ENCODE measurements at regions not wholly inside any gene's neighbourhood (a gene's known extent, or its start where the extent isn't known, plus 50 kb on each side); places are given as distances from the start of the nearest gene placed in this dataset.
"Not testable (repeated sequence)": the region's sequence is repeated elsewhere in the genome, so short reads cannot be mapped to it uniquely, and the experiment has no call there.

GRCh38 chr4:116101321-116101720 lies 984.1 kb downstream of the TRAM1L1 start:
- no peak for DNase-seq

- DNase-seq = no peak
Measured at GRCh38 chr4:116099596-116099995, 985.8 kb downstream of the TRAM1L1 start.

GRCh38 chr4:116097353-116097752 lies 983.9 kb upstream of the NDST4 start:
- DNase-seq = not testable (repeated sequence)

- no peak for DNase-seq
Measured at GRCh38 chr4:116092961-116093360, 979.5 kb upstream of the NDST4 start.

GRCh38 chr4:116088771-116089170 lies 975.4 kb upstream of the NDST4 start:
- DNase-seq = no peak

- DNase-seq = no peak
Measured at GRCh38 chr4:116082808-116083366, 969.5 kb upstream of the NDST4 start.

GRCh38 chr4:116073051-116073450 lies 959.6 kb upstream of the NDST4 start:
- no peak for DNase-seq

GRCh38 chr4:116070283-116070682 lies 956.9 kb upstream of the NDST4 start:
- DNase-seq = no peak

GRCh38 chr4:116066711-116067245 lies 953.4 kb upstream of the NDST4 start:
- no peak for DNase-seq

GRCh38 chr4:116064331-116064730 lies 950.9 kb upstream of the NDST4 start:
- no peak for DNase-seq

- no peak for DNase-seq
Measured at GRCh38 chr4:116059361-116059760, 945.9 kb upstream of the NDST4 start.

GRCh38 chr4:116058129-116058528 lies 944.7 kb upstream of the NDST4 start:
- no peak for DNase-seq

GRCh38 chr4:116055857-116056827 lies 942.7 kb upstream of the NDST4 start:
- no peak for DNase-seq

GRCh38 chr4:116027311-116027710 lies 913.9 kb upstream of the NDST4 start:
- no peak for DNase-seq

GRCh38 chr4:116024954-116025708 lies 911.7 kb upstream of the NDST4 start:
- DNase-seq = no peak

- no peak for DNase-seq
Measured at GRCh38 chr4:116023049-116023448, 909.6 kb upstream of the NDST4 start.

GRCh38 chr4:116020141-116020722 lies 906.8 kb upstream of the NDST4 start:
- DNase-seq = no peak

- no peak for DNase-seq
Measured at GRCh38 chr4:116018831-116019230, 905.4 kb upstream of the NDST4 start.

- no peak for DNase-seq
Measured at GRCh38 chr4:116016201-116016600, 902.8 kb upstream of the NDST4 start.

- no peak for DNase-seq
Measured at GRCh38 chr4:116015549-116015948, 902.1 kb upstream of the NDST4 start.

GRCh38 chr4:116015062-116015461 lies 901.6 kb upstream of the NDST4 start:
- no peak for DNase-seq

- DNase-seq = no peak
Measured at GRCh38 chr4:116010923-116011322, 897.5 kb upstream of the NDST4 start.

GRCh38 chr4:116005806-116006088 lies 892.3 kb upstream of the NDST4 start:
- DNase-seq = no peak

All from activated CD8-positive, alpha-beta memory T cell treated with anti-CD3 and anti-CD28 coated beads for 24 hours (primary cell).